ENCODE measurements at regions not wholly inside any gene's neighbourhood (a gene's known extent, or its start where the extent isn't known, plus 50 kb on each side); places are given as distances from the start of the nearest gene placed in this dataset.
A peak's percentile ranks its signal among the peaks of the same experiment; 100 is the strongest.
"Not testable (repeated sequence)": the region's sequence is repeated elsewhere in the genome, so short reads cannot be mapped to it uniquely, and the experiment has no call there.

DNA sequence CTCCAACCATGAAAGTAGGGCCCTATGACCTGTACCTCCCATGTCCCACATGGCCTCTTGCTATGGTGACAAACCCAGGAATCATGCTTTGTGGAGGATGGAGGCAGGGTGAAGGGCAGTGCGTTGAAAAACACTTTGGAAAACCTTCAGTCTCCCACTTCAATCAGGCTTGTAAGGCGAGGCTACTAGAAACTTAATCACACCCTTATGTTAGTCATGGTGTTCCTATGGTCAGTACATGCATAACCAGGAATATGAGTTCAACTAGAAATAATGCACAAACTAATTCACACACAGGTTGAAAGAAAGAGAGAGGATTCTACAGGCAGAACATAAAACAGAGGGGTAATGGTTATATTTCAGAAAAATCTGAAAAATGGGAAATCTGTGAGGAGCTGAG is 601.1 kb downstream of the KCTD16 start:
- DNase-seq, result no peak

DNA sequence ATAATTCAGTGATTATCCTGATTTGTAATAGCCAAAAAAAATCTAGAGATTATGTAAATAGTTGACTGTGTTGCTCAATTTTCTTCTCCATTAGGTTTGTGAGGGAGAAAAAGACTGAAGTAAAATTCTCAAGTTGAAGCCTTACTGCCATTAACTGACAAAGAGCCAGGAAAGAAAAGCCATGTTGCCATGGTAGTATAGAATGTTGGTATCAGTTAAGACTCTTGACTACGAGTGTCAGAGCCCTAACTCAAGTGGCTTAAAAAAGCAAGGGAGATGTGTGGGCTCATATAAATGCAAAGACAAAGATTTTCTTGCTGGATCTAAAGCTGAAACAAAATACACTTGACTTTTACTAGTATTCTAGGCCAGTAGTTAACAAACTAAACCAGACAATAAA is 571.7 kb downstream of the KCTD16 start:
- peak; percentile 73 for DNase-seq

- DNase-seq, result no peak
Observed at GRCh38 chr5:144731786-144732185, 561.1 kb downstream of the KCTD16 start.

DNA sequence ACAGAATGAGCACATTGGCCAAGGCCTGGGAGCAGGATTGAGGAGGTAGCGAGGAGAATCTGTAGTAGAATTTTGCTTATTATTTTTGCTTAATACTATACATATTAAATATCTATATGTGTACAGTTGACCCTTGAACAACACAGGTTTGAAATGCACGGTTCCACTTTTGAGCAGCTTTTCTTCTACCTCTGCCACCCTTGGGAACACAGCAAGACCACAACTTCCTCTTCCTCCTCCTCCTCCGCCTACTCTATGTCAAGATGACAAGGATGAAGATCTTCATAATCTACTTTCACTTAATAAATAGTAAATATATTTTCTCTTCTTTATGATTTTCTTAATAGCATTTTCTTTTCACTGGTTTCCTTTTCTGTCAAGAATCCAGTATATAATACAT is 541.4 kb downstream of the KCTD16 start:
- no peak for DNase-seq

DNA sequence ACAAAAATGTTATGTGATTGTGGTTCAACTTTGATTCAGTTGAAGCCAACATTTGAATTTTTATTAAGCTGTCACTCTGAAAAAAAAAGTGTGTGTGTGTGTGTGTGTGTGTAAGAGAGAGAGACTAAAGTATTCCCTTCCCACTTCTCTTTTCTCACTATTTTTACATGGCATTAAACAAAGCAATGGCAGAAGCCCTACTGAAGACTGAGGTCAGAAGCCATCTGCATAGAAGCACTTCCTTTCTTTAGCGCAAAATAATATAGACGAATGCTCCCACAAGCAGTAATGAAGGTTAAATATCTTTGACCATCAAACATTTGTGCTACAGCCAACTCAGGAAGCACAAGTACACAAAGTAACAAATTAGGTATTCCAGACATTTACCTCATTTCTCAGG is 540.5 kb downstream of the KCTD16 start:
- no peak for DNase-seq

DNA sequence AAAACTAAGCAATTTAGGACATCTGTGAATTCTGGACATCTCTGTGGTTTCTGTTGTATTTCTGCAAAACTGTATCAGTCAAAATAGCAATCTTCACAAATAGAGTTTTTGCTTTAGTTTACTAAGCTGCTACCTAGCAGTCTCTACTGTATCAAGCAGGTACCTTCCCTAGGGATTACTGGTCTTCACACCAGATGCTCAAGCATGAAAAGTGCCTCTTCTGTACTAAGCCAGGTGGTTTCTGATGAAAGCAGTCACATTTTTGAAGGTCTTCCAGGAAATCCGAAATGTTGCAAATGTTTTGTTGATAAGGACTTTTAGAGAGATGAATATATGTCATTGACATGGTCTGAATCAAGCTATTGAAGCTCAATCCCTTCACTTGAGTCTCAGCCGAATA is 540.0 kb downstream of the KCTD16 start:
- no peak for DNase-seq

GRCh38 chr5:144703776-144704175 is 533.1 kb downstream of the KCTD16 start:
- DNase-seq, result no peak

DNA sequence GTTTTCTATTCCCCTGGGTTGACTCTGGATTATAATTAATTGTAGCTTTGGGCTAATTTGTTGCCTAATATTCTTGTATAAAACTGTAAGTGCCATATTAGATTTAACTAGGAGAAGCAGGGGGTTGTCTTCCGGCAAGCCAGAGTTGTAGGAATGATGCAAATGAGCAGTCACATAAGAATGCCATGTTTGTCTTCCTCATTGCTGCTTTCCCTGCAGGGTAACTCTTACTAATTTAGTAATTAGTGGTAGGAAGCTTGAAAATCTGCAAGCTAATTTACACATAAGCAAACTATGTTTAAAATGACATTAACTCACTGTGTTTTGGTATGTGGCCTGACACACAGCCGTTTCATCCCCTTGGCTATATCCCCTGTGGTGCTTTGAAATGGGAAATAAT is 527.8 kb downstream of the KCTD16 start:
- DNase-seq, result no peak

DNA sequence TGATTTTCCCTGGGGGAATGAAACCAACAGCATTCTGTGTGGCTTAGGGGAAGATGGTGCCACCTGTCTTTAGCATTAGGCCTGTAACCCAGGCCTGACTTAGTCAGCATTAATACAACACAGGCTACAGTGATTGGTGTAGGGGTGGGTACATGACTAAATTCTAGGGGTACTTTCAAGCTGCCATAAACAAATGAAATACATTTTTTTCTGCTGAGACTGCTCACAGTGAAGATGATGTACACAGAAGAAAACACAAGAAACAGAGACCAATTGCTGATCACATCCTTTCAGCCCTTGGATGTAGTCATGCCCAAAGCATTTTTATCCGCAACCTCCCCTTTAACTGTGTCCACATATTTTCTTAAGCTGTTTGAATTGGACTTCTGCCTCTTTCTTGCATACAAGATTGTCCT is 527.2 kb downstream of the KCTD16 start:
- no peak for DNase-seq

DNA sequence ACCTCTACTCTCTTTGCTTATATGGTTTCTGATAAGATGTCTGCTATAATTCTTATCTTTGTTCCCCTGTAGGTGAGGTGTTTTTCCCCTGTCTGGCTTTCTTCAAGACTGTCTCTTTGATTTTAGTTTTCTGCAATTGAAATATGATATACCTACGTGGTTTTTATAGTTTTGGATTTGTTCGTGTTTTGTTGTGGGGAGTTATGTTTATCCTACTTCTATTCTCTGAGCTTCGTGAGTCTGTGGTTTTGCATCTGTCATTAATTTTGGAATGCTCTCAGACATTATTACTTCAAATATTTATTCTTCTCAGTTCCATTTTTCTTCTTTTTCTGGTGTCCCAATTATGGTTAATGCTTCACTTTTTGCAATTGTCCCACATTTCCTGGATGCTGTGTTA is 521.3 kb downstream of the KCTD16 start:
- no peak for DNase-seq

GRCh38 chr5:144684899-144685298 is 514.2 kb downstream of the KCTD16 start:
- DNase-seq, result no peak

DNA sequence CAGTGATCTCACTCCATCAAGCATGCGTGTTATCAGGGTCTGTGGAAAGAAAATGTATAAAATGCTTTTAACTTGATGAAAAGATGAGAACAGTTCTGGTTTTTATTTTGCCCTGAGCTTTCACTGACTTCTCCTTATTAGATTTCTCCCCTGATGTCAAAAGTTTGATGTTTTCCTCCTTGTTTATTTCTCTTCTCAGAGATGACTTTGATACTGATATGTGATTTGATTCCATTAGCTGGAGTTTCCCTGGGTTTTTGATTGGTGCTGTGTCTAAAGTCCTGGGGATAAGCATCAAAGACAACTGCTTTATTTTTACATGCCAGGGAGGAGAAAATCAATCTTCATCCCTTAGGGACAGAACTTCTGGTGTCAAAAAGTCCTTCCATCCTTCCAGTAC is 510.0 kb downstream of the KCTD16 start:
- DNase-seq, result no peak

- DNase-seq, result no peak
Observed at GRCh38 chr5:144671066-144671465, 500.4 kb downstream of the KCTD16 start.

DNA sequence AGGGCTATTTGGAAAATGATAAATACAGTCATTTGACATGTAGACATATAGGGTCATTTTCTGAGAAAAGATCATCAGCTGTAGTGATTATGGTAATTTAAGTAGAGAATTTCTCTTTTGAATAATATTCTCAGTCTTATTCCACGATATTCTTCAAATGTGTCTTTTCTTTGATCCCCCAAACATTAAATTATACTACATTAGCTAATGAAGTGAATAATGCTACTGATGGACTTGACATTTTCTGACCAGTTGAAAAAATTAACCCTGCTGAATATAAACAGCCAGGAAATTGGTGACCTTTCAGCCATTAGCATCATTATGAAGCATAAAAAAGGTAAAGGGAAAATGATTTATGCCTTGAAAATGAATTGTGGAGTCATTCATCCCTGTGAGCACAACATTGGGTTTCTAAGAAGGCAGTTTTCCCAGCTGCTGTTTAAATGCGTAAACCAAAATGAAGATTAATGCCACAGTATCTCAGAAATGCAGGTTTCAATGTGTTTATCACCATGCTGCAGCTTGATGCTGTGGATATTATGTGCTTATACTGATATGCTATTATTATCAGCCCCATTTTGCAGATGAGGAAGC is 489.1 kb downstream of the KCTD16 start:
- DNase-seq, result no peak

- no peak for DNase-seq
Observed at GRCh38 chr5:144644317-144644716, 473.6 kb downstream of the KCTD16 start.

- no peak for DNase-seq
Observed at GRCh38 chr5:144638787-144639186, 468.1 kb downstream of the KCTD16 start.

GRCh38 chr5:144634138-144634537 is 463.5 kb downstream of the KCTD16 start:
- DNase-seq, result no peak

- no peak for DNase-seq
Observed at GRCh38 chr5:144598451-144599068, 427.9 kb downstream of the KCTD16 start.

DNA sequence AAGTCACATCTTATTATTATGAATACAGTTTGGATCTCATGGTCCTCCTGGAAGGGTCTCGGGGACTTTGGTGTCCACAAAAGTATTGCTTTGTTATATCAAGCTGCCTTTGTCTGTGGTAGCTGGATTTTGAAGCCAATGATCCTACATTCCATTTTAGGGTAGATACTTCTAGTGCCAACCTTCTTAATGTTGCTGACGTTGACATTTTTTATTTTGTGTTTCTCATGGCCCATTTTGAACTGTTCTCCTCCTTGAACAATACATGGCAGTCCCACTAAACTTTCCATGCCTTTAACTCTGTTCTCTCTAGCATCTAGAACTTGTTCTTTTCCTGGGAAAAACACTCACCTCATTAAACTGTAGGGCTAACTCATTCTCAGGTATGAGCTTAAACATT is 425.8 kb downstream of the KCTD16 start:
- no peak for DNase-seq

DNA sequence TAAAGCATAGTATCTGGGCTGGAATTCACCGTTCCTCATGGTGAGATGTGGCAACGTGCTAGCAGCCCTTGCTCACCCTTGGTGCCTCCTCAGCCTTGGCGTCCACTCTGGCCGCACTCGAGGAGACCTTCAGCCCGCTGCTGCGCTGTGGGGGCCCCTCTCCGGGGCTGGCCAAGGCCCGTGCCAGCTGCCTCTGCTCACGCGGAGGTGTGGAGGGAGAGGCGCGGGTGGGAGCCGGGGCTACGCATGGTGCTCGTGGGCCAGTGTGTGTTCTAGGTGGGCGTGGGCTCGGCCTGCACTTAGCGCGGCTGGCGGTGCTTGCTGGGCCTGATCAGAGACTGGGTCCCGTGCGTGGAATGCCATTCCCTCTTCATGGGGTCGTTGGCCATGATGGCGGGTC is 424.2 kb downstream of the KCTD16 start:
- no peak for DNase-seq

DNA sequence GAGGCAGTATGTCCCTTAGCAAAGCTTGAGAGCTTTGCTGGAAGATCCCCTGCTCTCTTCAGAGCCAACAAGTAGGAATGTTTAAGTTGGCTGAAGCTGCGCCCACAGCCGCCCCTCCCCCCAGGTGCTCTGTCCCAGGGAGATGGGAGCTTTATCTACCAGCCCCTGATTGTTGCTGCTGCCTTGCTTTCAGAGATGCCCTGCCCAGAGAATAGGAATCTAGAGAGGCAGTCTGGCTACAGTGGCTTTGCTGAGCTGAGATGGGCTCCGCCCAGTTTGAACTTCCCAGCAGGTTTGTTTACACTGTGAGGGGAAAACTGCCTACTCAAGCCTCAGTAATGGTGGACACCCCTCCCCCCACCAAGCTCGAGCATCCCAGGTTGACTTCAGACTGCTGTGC is 423.6 kb downstream of the KCTD16 start:
- DNase-seq, result not testable (repeated sequence)

- no peak for DNase-seq
Observed at GRCh38 chr5:144585681-144586080, 415.0 kb downstream of the KCTD16 start.

GRCh38 chr5:144583541-144584449 is 413.1 kb downstream of the KCTD16 start:
- DNase-seq, result no peak

DNA sequence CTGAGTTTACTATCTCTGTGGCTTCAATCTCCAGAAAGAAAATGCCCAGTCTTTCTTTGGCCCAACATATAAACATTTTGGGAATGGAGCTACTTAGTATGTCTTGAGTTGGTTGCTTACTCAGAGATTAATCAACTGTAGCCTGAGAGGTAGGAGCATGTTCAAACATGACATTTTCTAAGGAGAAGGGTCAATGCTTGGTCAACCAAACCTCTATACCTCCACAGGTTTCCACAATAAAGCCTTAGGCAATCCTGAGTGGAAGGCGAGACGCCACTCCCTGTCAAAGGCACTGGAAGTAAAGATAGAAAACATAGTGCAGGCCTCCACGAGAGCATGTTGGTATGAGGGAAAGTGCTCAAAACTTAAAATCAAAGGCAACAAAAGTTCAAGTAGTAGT is 411.4 kb downstream of the KCTD16 start:
- no peak for DNase-seq

Data from NCI-H187 treated with DMSO at 0.1 percent for 48 hours (cell line).